ENCODE measurements at regions not wholly inside any gene's neighbourhood (a gene's known extent, or its start where the extent isn't known, plus 50 kb on each side); places are given as distances from the start of the nearest gene placed in this dataset.

- TF ChIP-seq POLR2A (IDR thresholded peaks at IDR 0.05) (no peak), CTCF (IDR thresholded peaks at IDR 0.05) (no peak)
Measured at GRCh38 chr20:22501034-22501433, 83.3 kb downstream of the FOXA2 start.
